GM21717 (cell line): ENCODE measurements at regions not wholly inside any gene's neighbourhood (a gene's known extent, or its start where the extent isn't known, plus 50 kb on each side); places are given as distances from the start of the nearest gene placed in this dataset.
"Not testable (repeated sequence)": the region's sequence is repeated elsewhere in the genome, so short reads cannot be mapped to it uniquely, and the experiment has no call there.

Source experiments
- ATAC-seq: cut with Tn5 transposase; IDR thresholded peaks from one replicate; pipeline ENCODE4 v1.9.1; 2021; ENCODE audit warnings: mild to moderate bottlenecking, moderate library complexity; ENCODE audit not compliant: unreplicated experiment

DNA sequence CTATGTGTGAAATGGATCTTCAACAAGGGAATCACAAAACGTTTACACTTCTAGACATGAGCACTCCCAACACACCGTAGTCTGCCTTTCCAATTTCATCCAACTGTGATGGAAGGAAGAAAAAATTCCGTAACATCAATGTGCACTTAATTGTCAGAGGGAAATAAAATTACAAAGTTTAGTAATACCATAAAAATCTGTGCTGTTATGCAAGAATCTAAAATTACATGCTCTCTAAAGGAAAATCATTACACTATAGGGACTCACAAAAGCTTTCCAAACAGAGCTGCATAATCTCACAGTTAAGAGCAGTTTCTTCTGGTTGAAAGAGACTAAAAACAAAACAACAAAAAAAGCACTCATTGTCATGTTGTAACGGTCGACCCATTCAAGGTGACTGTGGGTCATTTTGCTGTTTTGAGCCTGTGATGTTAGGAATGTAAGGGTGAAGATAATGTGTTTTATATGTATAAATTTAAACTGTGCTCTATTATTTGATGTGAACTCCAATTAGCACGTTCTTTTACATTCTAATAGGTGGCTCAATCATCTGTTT is 698.0 kb downstream of the TDRD15 start:
- no peak for ATAC-seq

- no peak for ATAC-seq
These were observed 698.7 kb downstream of the TDRD15 start for GRCh38 chr2:21822505-21822904.

- ATAC-seq = no peak
These were observed 710.0 kb downstream of the TDRD15 start for GRCh38 chr2:21833767-21834166.

- no peak for ATAC-seq
These were observed 712.5 kb downstream of the TDRD15 start for GRCh38 chr2:21836261-21836660.

GRCh38 chr2:21836719-21837118 is 713.0 kb downstream of the TDRD15 start:
- ATAC-seq = no peak

- ATAC-seq = no peak
These were observed 713.6 kb downstream of the TDRD15 start for GRCh38 chr2:21837168-21837960.

DNA sequence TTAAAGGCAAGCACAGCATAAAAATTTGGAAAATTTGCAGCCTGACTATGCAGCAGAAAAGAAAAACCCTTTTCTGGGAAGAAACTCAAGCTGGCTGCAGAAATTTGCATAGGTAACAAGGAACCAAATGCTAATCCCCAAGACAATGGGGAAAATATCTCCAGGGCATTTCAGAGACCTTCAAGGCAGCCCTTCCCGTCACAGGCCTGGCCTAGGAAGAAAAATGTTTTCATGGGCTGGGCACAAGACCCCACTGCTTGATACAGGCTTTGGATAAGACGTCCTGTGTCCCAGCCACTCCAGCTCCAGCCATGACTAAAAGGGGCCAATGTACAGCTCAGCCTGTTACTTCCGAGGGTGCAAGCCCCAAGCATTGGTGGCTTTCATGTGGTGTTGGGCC is 717.6 kb downstream of the TDRD15 start:
- no peak for ATAC-seq

DNA sequence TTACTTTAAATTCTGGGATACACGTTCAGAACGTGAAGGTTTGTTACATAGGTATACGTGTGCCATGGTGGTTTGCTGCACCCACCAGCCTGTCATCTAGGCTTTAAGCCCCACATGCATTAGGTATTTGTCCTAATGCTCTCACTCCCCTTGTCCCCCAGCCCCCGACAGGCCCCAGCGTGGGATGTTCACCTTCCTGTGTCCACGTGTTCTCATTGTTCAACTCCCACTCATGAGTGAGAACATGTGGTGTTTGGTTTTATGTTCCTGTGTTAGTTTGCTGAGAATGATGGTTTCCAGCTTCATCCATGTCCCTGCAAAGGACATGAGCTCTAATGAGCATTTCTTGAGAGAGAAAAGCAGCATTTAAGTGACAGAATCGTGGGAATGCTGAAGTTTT is 726.6 kb downstream of the TDRD15 start:
- ATAC-seq = not testable (repeated sequence)

- no peak for ATAC-seq
These were observed 731.2 kb downstream of the TDRD15 start for GRCh38 chr2:21854938-21855337.

DNA sequence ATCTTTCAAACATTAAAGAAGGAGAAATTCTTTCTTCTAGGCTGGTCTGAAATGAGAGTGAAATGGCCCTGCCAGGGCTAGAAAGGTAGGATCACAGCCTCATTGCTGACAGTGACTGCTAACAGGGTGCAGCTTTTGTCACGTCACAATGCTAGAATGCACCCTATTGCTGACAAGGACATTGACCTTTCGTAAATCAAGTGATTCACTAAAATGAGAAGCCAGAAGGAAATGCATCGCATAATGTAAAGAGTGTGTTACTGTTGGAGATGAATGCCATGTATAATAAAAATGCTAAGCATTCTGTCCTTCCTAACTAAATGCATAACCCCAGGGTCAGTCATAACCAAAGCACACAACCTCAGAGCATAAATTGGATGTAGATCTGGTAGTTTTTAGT is 732.9 kb downstream of the TDRD15 start:
- no peak for ATAC-seq

GRCh38 chr2:21860907-21861306 is 737.1 kb downstream of the TDRD15 start:
- no peak for ATAC-seq

- ATAC-seq = no peak
These were observed 742.5 kb downstream of the TDRD15 start for GRCh38 chr2:21866316-21866715.

DNA sequence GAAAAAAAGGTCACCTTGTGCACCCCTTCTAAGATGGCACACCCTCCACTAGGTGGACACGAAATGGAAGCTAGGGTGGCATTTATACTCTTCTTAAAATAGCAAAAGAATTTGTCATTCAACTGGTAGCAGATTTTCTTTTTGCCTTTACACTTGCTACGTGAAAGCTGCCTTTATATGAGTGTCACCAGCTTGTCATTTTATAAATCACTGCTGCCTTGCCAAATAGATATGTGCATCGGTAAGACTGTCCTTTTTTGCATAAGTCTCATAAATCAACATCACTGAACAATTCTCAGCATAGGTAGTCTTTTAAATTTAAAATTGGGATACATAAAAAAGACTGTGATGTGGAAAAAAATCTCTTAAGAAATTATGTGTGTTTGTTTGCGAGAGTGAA is 764.1 kb downstream of the TDRD15 start:
- ATAC-seq = no peak

- no peak for ATAC-seq
These were observed 766.3 kb downstream of the TDRD15 start for GRCh38 chr2:21890041-21890440.

GRCh38 chr2:21890716-21891115 is 766.9 kb downstream of the TDRD15 start:
- ATAC-seq = no peak

DNA sequence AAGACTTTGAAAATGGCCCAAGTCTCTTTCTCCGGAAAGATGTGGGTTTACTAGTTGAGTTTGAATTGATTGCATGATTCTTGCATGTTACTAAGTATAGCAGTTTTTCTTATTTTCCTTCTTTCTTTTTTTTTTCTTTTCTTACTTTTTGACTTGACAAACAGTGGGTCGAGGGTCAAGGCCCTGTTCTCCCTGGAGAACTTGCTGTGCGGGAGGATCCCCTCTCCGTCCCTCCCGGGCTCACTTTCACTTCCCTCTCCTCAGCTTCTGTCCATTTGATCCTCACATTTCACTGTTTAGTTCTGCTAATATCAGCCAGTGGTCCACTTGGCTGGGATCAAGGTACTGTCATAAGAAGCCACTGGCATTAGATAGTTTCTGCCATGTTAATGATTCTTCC is 767.4 kb downstream of the TDRD15 start:
- ATAC-seq = no peak

- no peak for ATAC-seq
These were observed 768.4 kb downstream of the TDRD15 start for GRCh38 chr2:21892140-21892539.

DNA sequence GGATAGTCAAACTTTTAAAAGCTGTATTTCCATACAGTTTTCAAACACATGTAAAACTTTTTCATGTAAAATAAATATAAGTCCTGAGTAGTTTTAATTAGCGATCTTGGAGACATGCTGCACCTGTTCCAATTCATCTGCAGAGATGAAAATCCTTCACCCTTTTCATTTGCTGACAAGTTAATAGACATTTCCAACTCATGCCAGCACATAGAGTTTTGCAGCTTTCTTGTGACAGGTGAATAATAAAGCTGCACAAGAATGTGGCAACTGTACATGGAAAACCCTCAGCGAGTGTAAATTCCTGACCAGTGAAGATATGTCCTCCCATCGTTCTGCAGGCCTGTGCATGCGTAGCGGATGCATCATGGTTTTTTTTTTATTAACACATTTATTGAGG is 771.4 kb downstream of the TDRD15 start:
- ATAC-seq = no peak

GRCh38 chr2:21908712-21909380 is 785.1 kb downstream of the TDRD15 start:
- not testable (repeated sequence) for ATAC-seq

- ATAC-seq = peak; percentile 90
These were observed 787.2 kb downstream of the TDRD15 start for GRCh38 chr2:21910832-21911507.

DNA sequence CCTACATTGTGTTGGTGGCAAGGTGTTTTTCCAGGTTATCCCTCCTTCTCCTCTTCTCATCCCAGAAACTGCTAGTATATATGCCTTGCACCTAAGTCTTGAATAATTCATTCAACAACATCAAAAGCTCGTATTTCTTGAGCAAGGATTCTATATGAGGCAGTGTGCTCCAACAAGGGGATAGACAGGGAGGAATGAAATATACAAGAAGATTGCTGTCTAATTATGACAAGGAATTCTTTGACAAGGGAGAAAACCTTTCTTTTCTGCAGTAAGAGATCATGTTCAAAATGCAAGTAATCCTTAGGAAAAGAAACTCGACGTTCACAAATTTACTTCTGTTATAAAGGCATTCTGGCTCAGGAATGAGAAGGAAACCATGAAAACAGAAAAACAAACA is 788.6 kb downstream of the TDRD15 start:
- no peak for ATAC-seq

DNA sequence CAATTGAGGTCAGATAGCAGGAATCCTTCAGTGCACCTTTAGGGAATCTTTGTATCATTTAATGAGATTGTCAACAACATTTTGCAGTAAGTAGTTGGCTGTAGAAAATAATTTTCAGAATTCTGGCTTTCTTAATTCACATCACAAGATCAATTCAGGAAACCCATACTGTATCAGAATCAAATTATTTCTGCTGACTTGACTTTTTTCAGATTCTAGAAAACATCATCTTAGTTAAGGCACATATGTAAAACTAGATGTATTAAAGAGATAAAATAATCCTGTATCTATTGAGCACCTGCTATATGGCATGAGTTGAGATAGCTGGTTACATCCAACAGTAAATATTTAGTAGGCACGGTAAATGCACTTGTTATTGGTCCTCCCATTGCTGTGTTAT is 791.4 kb downstream of the TDRD15 start:
- ATAC-seq = no peak
